Fibroblast of lung (primary cell): ENCODE measurements at regions not wholly inside any gene's neighbourhood (a gene's known extent, or its start where the extent isn't known, plus 50 kb on each side); places are given as distances from the start of the nearest gene placed in this dataset.

Experiments used
- DNase-seq, 2 donors: peaks; one replicate each; pipeline versions ENCODE4 v3.0.0 to v3.0.0-alpha.2; 2010; ENCODE audit warnings: low read depth in 2 of 2
- H2AFZ ChIP-seq: 2 replicates; pipeline ENCODE4 v1.5.1; 2012; ENCODE audit warnings: low read length, control low read depth, inconsistent platforms
- H3K27ac ChIP-seq: 2 replicates; pipeline ENCODE4 v1.5.1; 2011; ENCODE audit warnings: low read length, control low read depth; ENCODE audit not compliant: insufficient read depth
- H3K27me3 ChIP-seq: 2 replicates; pipeline ENCODE4 v1.5.1; 2011; ENCODE audit warnings: mild to moderate bottlenecking, low read length; ENCODE audit not compliant: control insufficient read depth, insufficient read depth
- H3K36me3 ChIP-seq: 2 replicates; pipeline ENCODE4 v1.5.1; 2011; ENCODE audit warnings: low read length; ENCODE audit not compliant: control insufficient read depth, insufficient read depth
- H3K4me1 ChIP-seq: 2 replicates; pipeline ENCODE4 v1.5.1; 2011; ENCODE audit warnings: low read length; ENCODE audit not compliant: control insufficient read depth, insufficient read depth; ENCODE audit errors: extremely low read depth
- H3K4me2 ChIP-seq: 2 replicates; pipeline ENCODE4 v1.5.1; 2011; ENCODE audit warnings: low read length, control low read depth; ENCODE audit not compliant: insufficient read depth; ENCODE audit errors: extremely low read depth
- H3K4me3 ChIP-seq, 4 experiments: fragments of 200-600 bp in 1 of 4; sonication (generic) in 1 of 4; replicated peaks in 1 of 4; 2 replicates each; pipeline ENCODE4 v1.5.1; 2011 to 2016; ENCODE audit warnings: low read length in 4 of 4, low read depth in 3 of 4, mild to moderate bottlenecking in 3 of 4, control low read depth in 2 of 4, inconsistent platforms in 1 of 4, mixed read lengths in 1 of 4; ENCODE audit not compliant: insufficient read depth in 1 of 4; ENCODE audit errors: control extremely low read depth in 1 of 4
- H3K79me2 ChIP-seq: 2 replicates; pipeline ENCODE4 v1.5.1; 2012; ENCODE audit warnings: mild to moderate bottlenecking, low read length, inconsistent platforms; ENCODE audit not compliant: control insufficient read depth, insufficient read depth
- H3K9ac ChIP-seq: 2 replicates; pipeline ENCODE4 v1.5.1; 2011; ENCODE audit warnings: mild to moderate bottlenecking, low read length, control low read depth; ENCODE audit not compliant: insufficient read depth
- H3K9me3 ChIP-seq: 2 replicates; pipeline ENCODE4 v1.5.1; 2012; ENCODE audit warnings: low read depth, low read length; ENCODE audit not compliant: control insufficient read depth, insufficient read depth
- H4K20me1 ChIP-seq: 2 replicates; pipeline ENCODE4 v1.5.1; 2011; ENCODE audit warnings: low read length; ENCODE audit not compliant: control insufficient read depth, insufficient read depth; ENCODE audit errors: extremely low read depth
- EZH2 ChIP-seq: IDR thresholded peaks from 2 replicates; pipeline ENCODE4 v1.5.1; 2012; ENCODE audit warnings: low read length, control low read depth, mild to moderate bottlenecking; ENCODE audit errors: missing control alignments
- TF ChIP-seq, protein P1 (sequence below), 2 donors: IDR thresholded peaks in 1 of 2; conservative IDR thresholded peaks in 1 of 2; 1 replicate in 1 of 2; 2 replicates in 1 of 2; pipeline ENCODE4 v1.5.1; 2011 to 2012; ENCODE audit warnings: low read length in 2 of 2, control low read depth in 1 of 2, inconsistent platforms in 1 of 2, low read depth in 1 of 2, mild to moderate bottlenecking in 1 of 2

GRCh38 chr5:117327511-117327910, 752.9 kb upstream of the SEMA6A start:
- Histone ChIP-seq H3K9ac (no peak overlapping the region), H3K9me3 (no peaks in the 10 kb centered on the region), H3K4me1 (no peaks in the 10 kb centered on the region), H4K20me1 (no peaks in the 10 kb centered on the region), H3K79me2 (no peaks in the 10 kb centered on the region), H3K27ac (no peak overlapping the region), H2AFZ (no peak overlapping the region), H3K27me3 (no peaks in the 10 kb centered on the region), H3K4me2 (no peak overlapping the region), H3K36me3 (no peaks in the 10 kb centered on the region), H3K4me3 (no peak overlapping the region)
- TF ChIP-seq, protein P1, sequence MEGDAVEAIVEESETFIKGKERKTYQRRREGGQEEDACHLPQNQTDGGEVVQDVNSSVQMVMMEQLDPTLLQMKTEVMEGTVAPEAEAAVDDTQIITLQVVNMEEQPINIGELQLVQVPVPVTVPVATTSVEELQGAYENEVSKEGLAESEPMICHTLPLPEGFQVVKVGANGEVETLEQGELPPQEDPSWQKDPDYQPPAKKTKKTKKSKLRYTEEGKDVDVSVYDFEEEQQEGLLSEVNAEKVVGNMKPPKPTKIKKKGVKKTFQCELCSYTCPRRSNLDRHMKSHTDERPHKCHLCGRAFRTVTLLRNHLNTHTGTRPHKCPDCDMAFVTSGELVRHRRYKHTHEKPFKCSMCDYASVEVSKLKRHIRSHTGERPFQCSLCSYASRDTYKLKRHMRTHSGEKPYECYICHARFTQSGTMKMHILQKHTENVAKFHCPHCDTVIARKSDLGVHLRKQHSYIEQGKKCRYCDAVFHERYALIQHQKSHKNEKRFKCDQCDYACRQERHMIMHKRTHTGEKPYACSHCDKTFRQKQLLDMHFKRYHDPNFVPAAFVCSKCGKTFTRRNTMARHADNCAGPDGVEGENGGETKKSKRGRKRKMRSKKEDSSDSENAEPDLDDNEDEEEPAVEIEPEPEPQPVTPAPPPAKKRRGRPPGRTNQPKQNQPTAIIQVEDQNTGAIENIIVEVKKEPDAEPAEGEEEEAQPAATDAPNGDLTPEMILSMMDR (conservative IDR thresholded peaks at IDR 0.05 in 1 of 2, IDR thresholded peaks at IDR 0.05 in 1 of 2; ENCODE audit: low read depth in 1 of 2, low read length in 2 of 2), result no peak
- TF ChIP-seq EZH2, result no peak
- no peak for DNase-seq

DNA sequence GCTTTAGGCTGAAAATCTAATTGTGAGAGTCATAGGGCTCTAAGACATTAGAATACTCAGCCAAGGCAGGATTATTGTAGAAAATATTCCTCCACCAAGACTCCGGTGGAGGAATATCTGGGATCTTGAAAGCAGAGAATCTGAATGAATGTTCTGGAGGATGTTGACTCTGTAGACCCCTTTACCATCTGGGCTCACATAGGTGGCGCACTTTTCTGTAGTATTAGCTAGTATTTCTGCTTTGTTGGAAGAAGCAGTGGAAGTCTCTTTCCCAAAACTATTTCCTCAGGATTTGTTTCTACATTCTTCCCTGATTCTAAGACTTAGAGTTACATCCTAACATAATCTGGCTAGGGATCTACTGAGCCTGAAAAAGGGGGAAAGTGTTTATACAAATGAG, 752.4 kb upstream of the SEMA6A start:
- Histone ChIP-seq H3K27me3 (no peaks in the 10 kb centered on the region), H3K4me3 (no peak overlapping the region), H3K27ac (no peak overlapping the region), H3K9ac (no peak overlapping the region), H3K9me3 (no peaks in the 10 kb centered on the region), H3K36me3 (no peaks in the 10 kb centered on the region), H2AFZ (no peak overlapping the region), H3K4me1 (no peaks in the 10 kb centered on the region), H4K20me1 (no peaks in the 10 kb centered on the region), H3K4me2 (no peak overlapping the region), H3K79me2 (no peaks in the 10 kb centered on the region)
- no peak for DNase-seq
- no peak for TF ChIP-seq EZH2
- TF ChIP-seq, protein P1 (conservative IDR thresholded peaks at IDR 0.05 in 1 of 2, IDR thresholded peaks at IDR 0.05 in 1 of 2; ENCODE audit: low read depth in 1 of 2, low read length in 2 of 2), result no peak

DNA sequence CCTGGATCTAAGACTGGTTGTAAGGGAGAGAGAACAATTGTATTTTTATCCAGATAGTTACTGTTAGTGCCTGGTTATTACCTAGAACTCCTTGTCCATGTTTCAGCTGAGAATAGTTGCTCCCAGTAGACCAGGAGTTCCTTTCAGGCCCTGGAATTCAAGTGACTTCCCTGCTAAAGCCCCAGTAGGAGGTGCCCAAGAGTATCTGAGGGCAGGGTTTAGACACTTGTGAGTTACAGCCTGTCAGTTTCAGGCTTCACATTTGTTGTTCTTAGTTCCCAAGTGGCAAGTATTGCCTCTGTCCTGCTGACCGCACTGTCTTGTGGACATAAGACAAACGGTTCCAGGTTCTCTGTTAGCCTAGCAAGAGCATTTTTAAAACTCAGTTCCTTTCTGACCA, 743.9 kb upstream of the SEMA6A start:
- Histone ChIP-seq H3K4me2 (no peak overlapping the region), H3K9me3 (no peaks in the 10 kb centered on the region), H3K36me3 (no peaks in the 10 kb centered on the region), H3K27ac (no peak overlapping the region), H3K4me3 (no peak overlapping the region), H3K4me1 (no peaks in the 10 kb centered on the region), H4K20me1 (no peaks in the 10 kb centered on the region), H2AFZ (no peak overlapping the region), H3K9ac (no peak overlapping the region), H3K27me3 (no peaks in the 10 kb centered on the region), H3K79me2 (no peaks in the 10 kb centered on the region)
- TF ChIP-seq EZH2, result no peak
- TF ChIP-seq, protein P1 (conservative IDR thresholded peaks at IDR 0.05 in 1 of 2, IDR thresholded peaks at IDR 0.05 in 1 of 2; ENCODE audit: low read depth in 1 of 2, low read length in 2 of 2), result no peak
- no peak for DNase-seq
